CD14-positive monocyte (primary cell): ENCODE measurements at regions not wholly inside any gene's neighbourhood (a gene's known extent, or its start where the extent isn't known, plus 50 kb on each side); places are given as distances from the start of the nearest gene placed in this dataset.

Experiments
- DNase-seq, 3 donors: peaks; one replicate each; pipeline ENCODE4 v3.0.0-alpha.2; 2011 to 2022
- H2AFZ ChIP-seq: 2 replicates; pipeline ENCODE4 v1.6.0; 2012; ENCODE audit warnings: mild to moderate bottlenecking, low read depth, low read length, inconsistent platforms; ENCODE audit not compliant: insufficient read depth, poor library complexity, severe bottlenecking
- H3K27ac ChIP-seq, 2 donors: 1 replicate in 1 of 2; 2 replicates in 1 of 2; pipeline ENCODE4 v1.5.1; 2012 to 2013; ENCODE audit warnings: low read length in 2 of 2, control low read depth in 1 of 2, inconsistent platforms in 1 of 2, low read depth in 1 of 2, mild to moderate bottlenecking in 1 of 2
- H3K27me3 ChIP-seq, 2 donors: one replicate each; pipeline versions ENCODE4 v1.6.0 to v1.6.1; 2011 to 2013; ENCODE audit warnings: low read length in 2 of 2; ENCODE audit not compliant: control insufficient read depth in 2 of 2, insufficient read depth in 2 of 2
- H3K36me3 ChIP-seq, 2 donors: replicated peaks in 1 of 2; 1 replicate in 1 of 2; 2 replicates in 1 of 2; pipeline versions ENCODE4 v1.5.1 to v1.6.1; 2012 to 2013; ENCODE audit warnings: low read length in 2 of 2, control low read depth in 1 of 2, inconsistent platforms in 1 of 2, mild to moderate bottlenecking in 1 of 2; ENCODE audit not compliant: insufficient read depth in 2 of 2, control insufficient read depth in 1 of 2
- H3K4me1 ChIP-seq, 2 donors: 1 replicate in 1 of 2; 2 replicates in 1 of 2; pipeline versions ENCODE4 v1.5.1 to v1.6.1; 2012 to 2013; ENCODE audit warnings: low read length in 2 of 2, control low read depth in 1 of 2, inconsistent platforms in 1 of 2, mild to moderate bottlenecking in 1 of 2, moderate library complexity in 1 of 2; ENCODE audit not compliant: insufficient read depth in 2 of 2, control insufficient read depth in 1 of 2
- H3K4me2 ChIP-seq: replicated peaks from 2 replicates; pipeline ENCODE3; 2012; ENCODE audit warnings: low read length, moderate library complexity, mild to moderate bottlenecking; ENCODE audit not compliant: poor library complexity, severe bottlenecking; ENCODE audit errors: extremely low read depth
- H3K4me3 ChIP-seq, 3 experiments: fragments of 200-600 bp in 1 of 3; sonication (generic) in 1 of 3; replicated peaks in 1 of 3; 1 replicate in 2 of 3; 2 replicates in 1 of 3; pipeline ENCODE4 v1.5.1; 2011 to 2013; ENCODE audit warnings: low read length in 3 of 3, mild to moderate bottlenecking in 3 of 3, control low read depth in 2 of 3, low read depth in 2 of 3, inconsistent platforms in 1 of 3, moderate library complexity in 1 of 3
- H3K79me2 ChIP-seq: 2 replicates; pipeline ENCODE4 v1.6.0; 2012; ENCODE audit warnings: mild to moderate bottlenecking, control low read depth, inconsistent platforms, low read length, moderate library complexity; ENCODE audit not compliant: insufficient read depth
- H3K9ac ChIP-seq: 2 replicates; pipeline ENCODE4 v1.6.0; 2017; ENCODE audit warnings: low read length, mild to moderate bottlenecking; ENCODE audit not compliant: insufficient read depth, poor library complexity, severe bottlenecking
- H3K9me3 ChIP-seq, 2 donors: replicated peaks in 1 of 2; 1 replicate in 1 of 2; 2 replicates in 1 of 2; pipeline versions ENCODE4 v1.5.1 to v1.6.1; 2012 to 2013; ENCODE audit warnings: low read length in 2 of 2, control low read depth in 1 of 2; ENCODE audit not compliant: control insufficient read depth in 1 of 2, insufficient read depth in 1 of 2
- H4K20me1 ChIP-seq: 2 replicates; pipeline ENCODE4 v1.6.0; 2012; ENCODE audit warnings: mild to moderate bottlenecking, low read length, control low read depth, moderate library complexity; ENCODE audit not compliant: insufficient read depth
- H3K27ac Mint-ChIP-seq, 7 donors: one replicate each; pipeline ENCODE4 v1.8.0; 2020; ENCODE audit warnings: mild to moderate bottlenecking in 7 of 7, mixed read lengths in 7 of 7, moderate library complexity in 6 of 7, inconsistent platforms in 2 of 7
- H3K27me3 Mint-ChIP-seq, 3 donors: one replicate each; pipeline ENCODE4 v1.8.0; 2021 to 2022; ENCODE audit warnings: low read depth in 3 of 3, mild to moderate bottlenecking in 3 of 3, mixed read lengths in 3 of 3, moderate library complexity in 3 of 3, inconsistent platforms in 1 of 3
- H3K36me3 Mint-ChIP-seq, 2 donors: one replicate each; pipeline ENCODE4 v1.8.0; 2020; ENCODE audit warnings: mixed read lengths in 2 of 2, inconsistent platforms in 1 of 2, mild to moderate bottlenecking in 1 of 2
- H3K4me1 Mint-ChIP-seq: one replicate; pipeline ENCODE4 v1.8.0; 2020; ENCODE audit warnings: mild to moderate bottlenecking, mixed read lengths
- H3K4me3 Mint-ChIP-seq, 2 donors: one replicate each; pipeline ENCODE4 v1.8.0; 2020; ENCODE audit warnings: mild to moderate bottlenecking in 2 of 2, mixed read lengths in 2 of 2, moderate library complexity in 1 of 2
- H3K9me3 Mint-ChIP-seq, 7 donors: one replicate each; pipeline ENCODE4 v1.8.0; 2020 to 2022; ENCODE audit warnings: mixed read lengths in 7 of 7, mild to moderate bottlenecking in 6 of 7, moderate library complexity in 6 of 7, inconsistent platforms in 2 of 7
- CTCF ChIP-seq: fragments of 200-600 bp; IDR thresholded peaks from one replicate; pipeline ENCODE4 v1.8.0; 2022; ENCODE audit warnings: antibody characterized with exemption, mild to moderate bottlenecking
- WGBS: methylation state at CpG from one replicate; pipeline ENCODE4 v1.1.5; 2013; ENCODE audit warnings: missing lambda C conversion rate; ENCODE audit not compliant: insufficient coverage; 5-methylcytosine and 5-hydroxymethylcytosine counted together
- intact Hi-C, 2 donors: fragments of 100-400 bp; cut with micrococcal nuclease; formaldehyde crosslinking; loops; one replicate each; pipeline versions ENCODE4 v1.15.0 to v1.15.1; 2023

DNA sequence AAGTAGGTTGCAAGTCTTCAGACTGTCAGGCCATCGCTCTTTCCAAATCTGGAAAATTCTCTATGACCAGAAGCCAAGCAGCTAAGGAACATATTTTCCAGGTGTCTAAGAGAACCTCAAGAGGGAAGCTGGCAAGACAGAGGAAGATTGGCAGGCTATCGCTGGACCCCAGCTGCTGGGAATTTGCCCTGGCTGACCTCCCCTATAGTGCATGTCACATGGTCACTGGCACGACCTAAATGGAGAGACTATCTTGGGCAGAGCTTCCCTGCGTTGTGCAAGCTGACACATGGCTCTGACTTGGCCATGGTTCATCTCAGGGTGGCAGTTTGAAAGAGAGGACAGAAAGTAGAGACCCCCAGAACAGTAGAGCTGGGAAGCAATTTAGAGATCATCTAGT lies 104.9 kb upstream of the ZNF618 start:
- no peak overlapping the region for H3K4me3 Mint-ChIP-seq
- Histone ChIP-seq H3K4me2 (no peak overlapping the region), H3K36me3 (no peaks in the 10 kb centered on the region), H3K9ac (no peak overlapping the region), H3K4me3 (no peak overlapping the region), H3K79me2 (no peaks in the 10 kb centered on the region), H3K9me3 (peaks cover 0 to 13% of the 10 kb centered on the region in 2 donors), H3K27ac (no peak overlapping the region), H2AFZ (no peak overlapping the region), H4K20me1 (no peaks in the 10 kb centered on the region), H3K4me1 (peaks cover 0 to 4% of the 10 kb centered on the region in 2 donors), H3K27me3 (no peaks in the 10 kb centered on the region)
- no peak for DNase-seq
- peaks cover 4% of the 10 kb centered on the region for H3K4me1 Mint-ChIP-seq
- intact Hi-C loops: no loop called here
- no peak for TF ChIP-seq CTCF
- H3K36me3 Mint-ChIP-seq: no peaks in the 10 kb centered on the region
- no peak overlapping the region for H3K27ac Mint-ChIP-seq
- H3K9me3 Mint-ChIP-seq: peaks cover 8 to 23% (median 13%) of the 10 kb centered on the region in 7 donors
- 93% methylated on average over 3 of the region's 4 CpGs for whole genome bisulfite sequencing
- peaks cover 2 to 9% (median 6%) of the 10 kb centered on the region in 3 donors for H3K27me3 Mint-ChIP-seq

GRCh38 chr9:113772121-113772810 lies 103.8 kb upstream of the ZNF618 start:
- Histone ChIP-seq H3K27ac (no peak overlapping the region), H3K4me3 (no peak overlapping the region), H3K79me2 (no peaks in the 10 kb centered on the region), H3K4me2 (no peak overlapping the region), H3K27me3 (no peaks in the 10 kb centered on the region), H3K9me3 (peaks cover 0 to 13% of the 10 kb centered on the region in 2 donors), H3K36me3 (no peaks in the 10 kb centered on the region), H2AFZ (no peak overlapping the region), H4K20me1 (no peaks in the 10 kb centered on the region), H3K4me1 (peaks cover 0 to 4% of the 10 kb centered on the region in 2 donors), H3K9ac (no peak overlapping the region)
- intact Hi-C loops: no loop called here
- H3K4me3 Mint-ChIP-seq: no peak overlapping the region
- WGBS: 88% methylated on average over 1 of the region's 6 CpGs
- H3K9me3 Mint-ChIP-seq: peaks cover 0 to 13% (median 10%) of the 10 kb centered on the region in 7 donors
- H3K36me3 Mint-ChIP-seq: no peaks in the 10 kb centered on the region
- TF ChIP-seq CTCF: no peak
- no peak overlapping the region for H3K27ac Mint-ChIP-seq
- peaks cover 4% of the 10 kb centered on the region for H3K4me1 Mint-ChIP-seq
- DNase-seq: no peak
- peaks cover 3 to 6% (median 4%) of the 10 kb centered on the region in 3 donors for H3K27me3 Mint-ChIP-seq
